ENCODE measurements at regions not wholly inside any gene's neighbourhood (a gene's known extent, or its start where the extent isn't known, plus 50 kb on each side); places are given as distances from the start of the nearest gene placed in this dataset.

- DNase-seq (ENCODE audit: low spot score) = no peak
- ChIA-PET CTCF (no interaction called here), POLR2A (ENCODE audit: low non-redundant PET) (no interaction called here)
- Histone ChIP-seq H3K9me3 (ENCODE audit: low read depth, low read length, poor library complexity, severe bottlenecking) (peaks cover 24% of the 10 kb centered on the region), H3K4me1 (ENCODE audit: insufficient read depth, low read length, poor library complexity, severe bottlenecking) (no peaks in the 10 kb centered on the region), H3K27me3 (replicated peaks; ENCODE audit: insufficient read depth, low read depth, low read length, poor library complexity) (no peaks in the 10 kb centered on the region), H3K27ac (ENCODE audit: low read depth, low read length, poor library complexity, severe bottlenecking) (no peak overlapping the region), H3K36me3 (ENCODE audit: insufficient read depth, low read length, poor library complexity, severe bottlenecking) (no peaks in the 10 kb centered on the region), H3K4me3 (ENCODE audit: low read depth, low read length, poor library complexity, severe bottlenecking) (no peak overlapping the region)
- no peak for TF ChIP-seq EZH2 (IDR thresholded peaks at IDR 0.05; ENCODE audit: borderline replicate concordance, low read depth, low read length, poor library complexity, severe bottlenecking)
- TF ChIP-seq CTCF (conservative IDR thresholded peaks at IDR 0.05; ENCODE audit: low read depth, low read length) = no peak
- BruUV-seq (replicated peaks) = no TSS peak
- intact Hi-C loops (cut with micrococcal nuclease; ENCODE audit: unreplicated experiment) = no loop called here
These were observed 244.0 kb upstream of the ZWINT start for GRCh38 chr10:56605051-56605450.

GRCh38 chr10:56604624-56605023 lies 243.6 kb upstream of the ZWINT start:
- H3K4me1 ChIP-seq (ENCODE audit: insufficient read depth, low read length, poor library complexity, severe bottlenecking) = no peaks in the 10 kb centered on the region
- ChIA-PET POLR2A (ENCODE audit: low non-redundant PET) (no interaction called here), CTCF (no interaction called here)
- DNase-seq (ENCODE audit: low spot score) = no peak
- no peak overlapping the region for H3K4me3 ChIP-seq (ENCODE audit: low read depth, low read length, poor library complexity, severe bottlenecking)
- peaks cover 24% of the 10 kb centered on the region for H3K9me3 ChIP-seq (ENCODE audit: low read depth, low read length, poor library complexity, severe bottlenecking)
- H3K36me3 ChIP-seq (ENCODE audit: insufficient read depth, low read length, poor library complexity, severe bottlenecking) = no peaks in the 10 kb centered on the region
- TF ChIP-seq CTCF (conservative IDR thresholded peaks at IDR 0.05; ENCODE audit: low read depth, low read length) (no peak), EZH2 (IDR thresholded peaks at IDR 0.05; ENCODE audit: borderline replicate concordance, low read depth, low read length, poor library complexity, severe bottlenecking) (no peak)
- H3K27me3 ChIP-seq (replicated peaks; ENCODE audit: insufficient read depth, low read depth, low read length, poor library complexity) = no peaks in the 10 kb centered on the region
- no peak overlapping the region for H3K27ac ChIP-seq (ENCODE audit: low read depth, low read length, poor library complexity, severe bottlenecking)
- BruUV-seq (replicated peaks) = no TSS peak
- intact Hi-C loops (cut with micrococcal nuclease; ENCODE audit: unreplicated experiment) = no loop called here

GRCh38 chr10:56599201-56599600 lies 238.1 kb upstream of the ZWINT start:
- Histone ChIP-seq H3K36me3 (ENCODE audit: insufficient read depth, low read length, poor library complexity, severe bottlenecking) (no peaks in the 10 kb centered on the region), H3K4me1 (ENCODE audit: insufficient read depth, low read length, poor library complexity, severe bottlenecking) (no peaks in the 10 kb centered on the region), H3K27me3 (replicated peaks; ENCODE audit: insufficient read depth, low read depth, low read length, poor library complexity) (no peaks in the 10 kb centered on the region), H3K27ac (ENCODE audit: low read depth, low read length, poor library complexity, severe bottlenecking) (no peak overlapping the region), H3K9me3 (ENCODE audit: low read depth, low read length, poor library complexity, severe bottlenecking) (peaks cover 22% of the 10 kb centered on the region), H3K4me3 (ENCODE audit: low read depth, low read length, poor library complexity, severe bottlenecking) (no peak overlapping the region)
- TF ChIP-seq EZH2 (IDR thresholded peaks at IDR 0.05; ENCODE audit: borderline replicate concordance, low read depth, low read length, poor library complexity, severe bottlenecking) (no peak), CTCF (conservative IDR thresholded peaks at IDR 0.05; ENCODE audit: low read depth, low read length) (no peak)
- intact Hi-C loops (cut with micrococcal nuclease; ENCODE audit: unreplicated experiment) = no loop called here
- no TSS peak for BruUV-seq (replicated peaks)
- ChIA-PET POLR2A (ENCODE audit: low non-redundant PET) (no interaction called here), CTCF (no interaction called here)
- DNase-seq (ENCODE audit: low spot score) = no peak
